ENCODE measurements at regions not wholly inside any gene's neighbourhood (a gene's known extent, or its start where the extent isn't known, plus 50 kb on each side); places are given as distances from the start of the nearest gene placed in this dataset.

- Histone ChIP-seq H3K27me3 (no peaks in the 10 kb centered on the region), H3K4me3 (no peak overlapping the region), H3K9me3 (ENCODE audit: low read depth) (no peaks in the 10 kb centered on the region), H3K4me1 (ENCODE audit: low read depth) (peaks cover 34% of the 10 kb centered on the region), H3K27ac (peak overlapping the region; percentile 52), H3K36me3 (no peaks in the 10 kb centered on the region)
- TF ChIP-seq CTCF (IDR thresholded peaks at IDR 0.05; ENCODE audit: low read depth, low read length), result no peak
- DNase-seq (ENCODE audit: low read depth in 1 of 2, low spot score in 1 of 2), result peak in 1 of 2 donors; percentile 52
Observed at GRCh38 chr2:120887320-120887697, 151.6 kb downstream of the GLI2 start.

DNA sequence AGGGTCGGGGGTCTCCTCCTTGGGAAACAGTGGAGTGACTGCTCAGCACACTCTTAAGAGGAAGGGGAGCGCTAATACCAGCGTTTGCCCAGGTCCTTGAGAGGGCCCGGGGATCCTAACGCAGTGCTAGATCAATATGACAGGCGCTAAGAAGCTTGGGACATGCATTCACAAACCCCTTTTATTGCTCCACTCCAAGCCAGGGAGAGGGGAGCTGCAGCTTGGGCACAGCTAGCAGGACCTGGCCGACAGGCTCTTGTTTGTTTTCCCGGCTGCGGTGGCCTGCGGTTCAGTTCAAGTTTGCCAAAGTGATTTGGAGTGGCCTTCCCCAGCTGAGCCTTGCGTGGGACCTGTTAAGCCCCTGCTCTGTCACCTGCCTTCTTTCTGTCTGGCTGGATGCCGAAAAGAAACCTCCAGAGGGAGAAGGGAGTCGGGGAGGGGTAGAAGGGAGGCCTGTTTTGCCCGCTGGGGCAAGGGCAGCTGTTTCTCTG is 152.1 kb downstream of the GLI2 start:
- H3K36me3 ChIP-seq, result no peaks in the 10 kb centered on the region
- H3K27ac ChIP-seq, result peak overlapping the region; percentile 52
- H3K4me3 ChIP-seq, result no peak overlapping the region
- H3K9me3 ChIP-seq (ENCODE audit: low read depth), result no peaks in the 10 kb centered on the region
- no peak for TF ChIP-seq CTCF (IDR thresholded peaks at IDR 0.05; ENCODE audit: low read depth, low read length)
- no peaks in the 10 kb centered on the region for H3K27me3 ChIP-seq
- peaks cover 34% of the 10 kb centered on the region for H3K4me1 ChIP-seq (ENCODE audit: low read depth)
- DNase-seq (ENCODE audit: low read depth in 1 of 2, low spot score in 1 of 2), result peak in 1 of 2 donors; percentile 46

GRCh38 chr2:120888851-120889250 is 153.2 kb downstream of the GLI2 start:
- Histone ChIP-seq H3K4me3 (no peak overlapping the region), H3K9me3 (ENCODE audit: low read depth) (no peaks in the 10 kb centered on the region), H3K36me3 (no peaks in the 10 kb centered on the region), H3K27ac (no peak overlapping the region), H3K4me1 (ENCODE audit: low read depth) (peaks cover 44% of the 10 kb centered on the region), H3K27me3 (no peaks in the 10 kb centered on the region)
- TF ChIP-seq CTCF (IDR thresholded peaks at IDR 0.05; ENCODE audit: low read depth, low read length), result no peak
- DNase-seq (ENCODE audit: low read depth in 1 of 2, low spot score in 1 of 2), result no peak

GRCh38 chr2:120889936-120890335 is 154.3 kb downstream of the GLI2 start:
- no peak for TF ChIP-seq CTCF (IDR thresholded peaks at IDR 0.05; ENCODE audit: low read depth, low read length)
- no peaks in the 10 kb centered on the region for H3K36me3 ChIP-seq
- H3K4me1 ChIP-seq (ENCODE audit: low read depth), result peaks cover 51% of the 10 kb centered on the region
- no peaks in the 10 kb centered on the region for H3K9me3 ChIP-seq (ENCODE audit: low read depth)
- H3K27ac ChIP-seq, result no peak overlapping the region
- H3K4me3 ChIP-seq, result no peak overlapping the region
- no peak for DNase-seq (ENCODE audit: low read depth in 1 of 2, low spot score in 1 of 2)
- H3K27me3 ChIP-seq, result no peaks in the 10 kb centered on the region

- Histone ChIP-seq H3K4me1 (ENCODE audit: low read depth) (peaks cover 51% of the 10 kb centered on the region), H3K9me3 (ENCODE audit: low read depth) (no peaks in the 10 kb centered on the region), H3K4me3 (no peak overlapping the region), H3K36me3 (no peaks in the 10 kb centered on the region), H3K27me3 (no peaks in the 10 kb centered on the region), H3K27ac (no peak overlapping the region)
- DNase-seq (ENCODE audit: low read depth in 1 of 2, low spot score in 1 of 2), result no peak
- TF ChIP-seq CTCF (IDR thresholded peaks at IDR 0.05; ENCODE audit: low read depth, low read length), result no peak
Observed at GRCh38 chr2:120890566-120891360, 155.1 kb downstream of the GLI2 start.

Measured in cardiac muscle cell (in vitro differentiated cells and primary cell).